Adrenal gland (tissue), 9 donors: ENCODE measurements at regions not wholly inside any gene's neighbourhood (a gene's known extent, or its start where the extent isn't known, plus 50 kb on each side); places are given as distances from the start of the nearest gene placed in this dataset.

ENCODE experiments used
- DNase-seq, 7 donors: peaks; one replicate each; pipeline ENCODE4 v3.0.0-alpha.2; 2019 to 2020
- H3K27ac ChIP-seq, 5 donors: fragments of 200-600 bp; sonication (generic) in 4 of 5; 1 replicate in 3 of 5; 2 replicates in 2 of 5; pipeline versions ENCODE4 v1.5.1 to v1.8.0; 2016 to 2020; ENCODE audit warnings: mild to moderate bottlenecking in 1 of 5
- H3K27me3 ChIP-seq: fragments of 200-600 bp; 2 replicates; pipeline ENCODE4 v1.8.0; 2021
- H3K36me3 ChIP-seq, 2 donors: fragments of 200-600 bp; replicated peaks in 1 of 2; 1 replicate in 1 of 2; 2 replicates in 1 of 2; pipeline versions ENCODE4 v1.5.1 to v1.8.0; 2018 to 2022
- H3K4me1 ChIP-seq, 2 donors: fragments of 200-600 bp; replicated peaks in 1 of 2; 1 replicate in 1 of 2; 2 replicates in 1 of 2; pipeline versions ENCODE4 v1.5.1 to v1.8.0; 2018 to 2021
- H3K4me3 ChIP-seq, 4 donors: fragments of 200-600 bp; sonication (generic) in 3 of 4; one replicate each; pipeline ENCODE4 v1.5.1; 2016 to 2018
- H3K9me3 ChIP-seq, 3 donors: fragments of 200-600 bp; sonication (generic) in 1 of 3; replicated peaks in 1 of 3; 1 replicate in 2 of 3; 2 replicates in 1 of 3; pipeline versions ENCODE4 v1.5.1 to v1.8.0; 2016 to 2021
- POLR2A ChIP-seq, 2 donors: fragments of 450-650 bp; IDR thresholded peaks; one replicate each; pipeline ENCODE4 v1.6.1; 2017; ENCODE audit warnings: antibody characterized with exemption in 2 of 2, mild to moderate bottlenecking in 2 of 2, moderate library complexity in 1 of 2
- WGBS, 4 donors: extraction: QIAGEN DNeasy Blood & Tissue Kit in 2 of 4; methylation state at CpG; one replicate each; pipeline versions ENCODE4 v1.1.5 to v1.1.7; 2013 to 2017; 5-methylcytosine and 5-hydroxymethylcytosine counted together
- intact Hi-C, 2 donors: fragments of 100-400 bp; cut with DNase I; formaldehyde crosslinking; loops; one replicate each; pipeline versions ENCODE4 v1.14.1 to v1.15.0; 2022 to 2023
- TF ChIP-seq, protein P1 (sequence below), 6 experiments: fragments of 450-650 bp in 4 of 6; fragments of 200-600 bp in 2 of 6; sonication (generic) in 1 of 6; IDR thresholded peaks; 1 replicate in 5 of 6; 2 replicates in 1 of 6; pipeline versions ENCODE4 v1.5.1 to v1.8.0; 2016 to 2021; ENCODE audit warnings: antibody characterized with exemption in 6 of 6, mild to moderate bottlenecking in 2 of 6, moderate library complexity in 1 of 6
- donor health status: healthy with polysubstance abuse.
- donor health status: Bipolar disorder and iron deficiency.
- donor health status: DM: yes; HTN: yes; CAD: no.
- donor health status: DM: no; HTN: no; CAD: no.
- donor health status: DM: no; HTN: no; CAD: no.

DNA sequence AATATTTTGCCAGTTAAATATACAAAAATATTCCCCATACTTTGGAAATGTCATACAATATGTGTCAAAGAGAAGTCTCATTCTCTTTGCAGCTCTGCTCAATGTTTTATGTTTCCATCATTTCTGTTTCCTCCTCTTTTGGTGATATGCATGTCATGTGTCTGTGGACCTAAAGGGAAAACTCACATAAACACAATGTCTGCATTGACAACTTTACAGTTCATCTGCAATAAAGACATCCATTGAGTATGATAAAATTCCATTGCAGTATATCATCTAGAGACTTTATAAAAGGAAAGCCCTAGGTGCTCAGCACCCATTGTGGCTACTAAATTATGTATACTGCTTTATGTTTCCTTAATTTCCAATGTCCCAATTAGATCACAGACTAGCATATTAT lies 461.3 kb upstream of the FAT3 start:
- no peaks in the 10 kb centered on the region for H3K4me1 ChIP-seq
- no peak overlapping the region for H3K4me3 ChIP-seq
- H3K27ac ChIP-seq: no peak overlapping the region
- intact Hi-C loops: no loop called here
- H3K36me3 ChIP-seq: no peaks in the 10 kb centered on the region
- DNase-seq: no peak
- H3K27me3 ChIP-seq: no peaks in the 10 kb centered on the region
- TF ChIP-seq, protein P1, sequence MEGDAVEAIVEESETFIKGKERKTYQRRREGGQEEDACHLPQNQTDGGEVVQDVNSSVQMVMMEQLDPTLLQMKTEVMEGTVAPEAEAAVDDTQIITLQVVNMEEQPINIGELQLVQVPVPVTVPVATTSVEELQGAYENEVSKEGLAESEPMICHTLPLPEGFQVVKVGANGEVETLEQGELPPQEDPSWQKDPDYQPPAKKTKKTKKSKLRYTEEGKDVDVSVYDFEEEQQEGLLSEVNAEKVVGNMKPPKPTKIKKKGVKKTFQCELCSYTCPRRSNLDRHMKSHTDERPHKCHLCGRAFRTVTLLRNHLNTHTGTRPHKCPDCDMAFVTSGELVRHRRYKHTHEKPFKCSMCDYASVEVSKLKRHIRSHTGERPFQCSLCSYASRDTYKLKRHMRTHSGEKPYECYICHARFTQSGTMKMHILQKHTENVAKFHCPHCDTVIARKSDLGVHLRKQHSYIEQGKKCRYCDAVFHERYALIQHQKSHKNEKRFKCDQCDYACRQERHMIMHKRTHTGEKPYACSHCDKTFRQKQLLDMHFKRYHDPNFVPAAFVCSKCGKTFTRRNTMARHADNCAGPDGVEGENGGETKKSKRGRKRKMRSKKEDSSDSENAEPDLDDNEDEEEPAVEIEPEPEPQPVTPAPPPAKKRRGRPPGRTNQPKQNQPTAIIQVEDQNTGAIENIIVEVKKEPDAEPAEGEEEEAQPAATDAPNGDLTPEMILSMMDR (IDR thresholded peaks at IDR 0.05): no peak
- TF ChIP-seq POLR2A (IDR thresholded peaks at IDR 0.05): no peak
- H3K9me3 ChIP-seq: no peaks in the 10 kb centered on the region

DNA sequence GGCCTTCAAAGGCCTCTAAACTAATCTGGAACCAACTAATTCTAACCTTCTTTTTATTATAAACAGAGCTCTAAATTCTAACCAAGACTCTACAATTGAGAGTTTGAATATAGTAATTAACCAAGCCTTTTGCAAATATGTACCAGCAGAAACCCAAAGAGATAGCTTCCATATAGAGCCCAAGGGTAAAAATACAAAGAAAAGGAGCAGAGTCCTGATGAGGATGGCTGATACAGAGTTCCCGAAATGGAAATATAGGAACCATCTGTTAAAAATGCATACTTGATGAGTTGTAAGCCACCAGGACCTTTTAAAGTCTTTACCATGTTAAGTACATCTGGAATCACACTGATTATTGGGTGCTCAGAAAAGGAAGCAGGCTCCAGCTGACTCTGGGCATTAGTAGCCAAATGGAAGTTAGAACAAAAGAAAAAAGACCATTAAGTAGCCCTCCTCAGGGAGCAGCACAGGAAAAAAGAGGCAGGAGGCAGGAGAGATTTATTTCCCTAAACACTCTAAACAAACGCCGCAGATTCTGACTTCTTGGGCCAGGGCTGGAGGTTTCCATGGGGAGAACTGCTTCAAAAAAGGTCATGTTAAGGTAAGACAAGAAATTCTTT lies 463.1 kb upstream of the FAT3 start:
- Histone ChIP-seq H3K27me3 (no peaks in the 10 kb centered on the region), H3K4me1 (no peaks in the 10 kb centered on the region), H3K27ac (no peak overlapping the region), H3K4me3 (no peak overlapping the region), H3K9me3 (no peaks in the 10 kb centered on the region), H3K36me3 (no peaks in the 10 kb centered on the region)
- TF ChIP-seq, protein P1 (IDR thresholded peaks at IDR 0.05): no peak
- intact Hi-C loops: no loop called here
- WGBS, 4 donors: 29 to 44% (median 38%) methylated on average over 3 of the region's 3 CpGs
- DNase-seq: no peak

DNA sequence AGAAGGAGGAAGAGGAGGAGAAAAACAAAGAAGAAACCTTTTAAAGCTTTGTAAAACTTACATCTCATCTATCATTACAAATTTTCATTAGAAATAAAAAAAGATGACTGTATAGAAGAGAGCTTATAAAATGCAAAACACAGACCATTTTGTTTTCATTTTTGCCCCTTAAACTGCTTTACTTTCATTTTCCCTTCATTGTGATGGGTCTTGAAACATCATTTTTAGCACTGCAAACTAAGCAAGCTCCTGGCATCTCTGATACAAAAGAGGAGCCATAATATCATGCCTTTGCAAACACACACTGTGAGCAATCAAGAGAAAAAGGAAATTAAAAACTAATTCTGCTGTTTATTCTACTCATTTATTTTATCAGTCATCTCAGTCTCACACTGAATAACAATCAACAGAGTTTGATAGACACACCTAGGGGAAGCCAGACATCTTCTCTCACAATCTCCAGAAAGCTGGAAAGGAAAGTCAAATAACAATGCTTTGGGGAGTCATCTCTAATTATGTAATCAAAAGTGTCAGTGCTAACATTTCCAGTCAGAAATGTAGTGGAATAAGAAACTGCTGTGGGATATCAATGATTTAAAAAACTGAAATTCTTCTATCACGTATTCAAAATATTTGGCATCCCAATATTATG lies 467.7 kb upstream of the FAT3 start:
- Histone ChIP-seq H3K4me1 (no peaks in the 10 kb centered on the region), H3K9me3 (no peaks in the 10 kb centered on the region), H3K36me3 (no peaks in the 10 kb centered on the region), H3K27ac (no peak overlapping the region), H3K4me3 (no peak overlapping the region), H3K27me3 (no peaks in the 10 kb centered on the region)
- intact Hi-C loops: no loop called here
- 78 to 94% (median 79%) methylated on average over 1 of the region's 1 CpG for WGBS, 4 donors
- TF ChIP-seq POLR2A (IDR thresholded peaks at IDR 0.05): no peak
- TF ChIP-seq, protein P1 (IDR thresholded peaks at IDR 0.05): no peak
- no peak for DNase-seq

DNA sequence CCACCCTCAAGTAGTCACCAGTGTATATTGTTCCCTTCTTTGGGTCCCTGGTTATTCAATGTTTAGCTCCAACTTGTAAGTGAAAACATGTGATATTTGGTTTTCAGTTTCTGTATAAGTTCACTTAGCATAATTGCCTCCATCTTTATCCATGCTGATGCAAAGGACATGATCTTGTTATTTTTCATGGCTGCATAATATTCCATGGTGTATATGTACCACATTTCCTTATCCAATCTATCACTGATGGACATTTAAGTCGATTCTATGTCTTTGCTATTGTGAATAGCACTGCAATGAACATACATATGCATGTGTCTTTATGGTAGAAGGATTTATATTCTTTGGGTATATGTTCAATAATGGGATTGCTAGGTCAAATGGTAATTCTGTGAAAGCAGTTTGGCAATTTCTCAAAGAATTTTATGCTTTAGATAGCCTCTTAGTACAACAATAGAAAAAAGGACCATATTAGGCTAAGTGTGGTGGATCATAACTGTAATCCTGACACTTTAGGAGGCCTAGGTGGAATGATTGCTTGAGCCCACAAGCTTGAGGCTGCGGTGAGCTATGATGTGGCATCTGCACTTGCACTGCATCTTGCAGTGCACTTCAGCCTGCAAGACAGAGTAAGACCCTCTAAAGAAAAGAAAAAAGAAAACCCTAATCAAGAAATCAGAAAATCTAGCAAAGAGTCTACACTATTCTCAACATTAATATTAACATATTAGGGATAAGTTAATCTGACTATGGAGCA lies 468.5 kb upstream of the FAT3 start:
- DNase-seq: no peak
- Histone ChIP-seq H3K4me1 (no peaks in the 10 kb centered on the region), H3K27me3 (no peaks in the 10 kb centered on the region), H3K9me3 (no peaks in the 10 kb centered on the region), H3K36me3 (no peaks in the 10 kb centered on the region), H3K4me3 (no peak overlapping the region), H3K27ac (no peak overlapping the region)
- 62 to 79% (median 64%) methylated on average over 2 of the region's 2 CpGs for whole genome bisulfite sequencing, 4 donors
- TF ChIP-seq, protein P1 (IDR thresholded peaks at IDR 0.05): no peak
- TF ChIP-seq POLR2A (IDR thresholded peaks at IDR 0.05): no peak
- intact Hi-C loops: no loop called here
